HG02943 (cell line): ENCODE measurements at regions not wholly inside any gene's neighbourhood (a gene's known extent, or its start where the extent isn't known, plus 50 kb on each side); places are given as distances from the start of the nearest gene placed in this dataset.

Source experiments
- ATAC-seq: cut with Tn5 transposase; IDR thresholded peaks from one replicate; pipeline ENCODE4 v1.9.1; 2021; ENCODE audit warnings: mild to moderate bottlenecking, low read depth, moderate library complexity; ENCODE audit not compliant: unreplicated experiment

- no peak for ATAC-seq
These were observed 715.3 kb downstream of the INHBA start for GRCh38 chr7:40987571-40987970.

GRCh38 chr7:40986351-40986873 is 716.5 kb downstream of the INHBA start:
- no peak for ATAC-seq

GRCh38 chr7:40983111-40983510 is 719.8 kb downstream of the INHBA start:
- ATAC-seq = no peak

GRCh38 chr7:40979296-40979695 is 723.6 kb downstream of the INHBA start:
- no peak for ATAC-seq

- ATAC-seq = no peak
These were observed 724.8 kb downstream of the INHBA start for GRCh38 chr7:40978047-40978446.

GRCh38 chr7:40977533-40977932 is 725.4 kb downstream of the INHBA start:
- no peak for ATAC-seq

- ATAC-seq = no peak
These were observed 730.5 kb downstream of the INHBA start for GRCh38 chr7:40972426-40972825.

- no peak for ATAC-seq
These were observed 733.2 kb downstream of the INHBA start for GRCh38 chr7:40969641-40970040.

GRCh38 chr7:40966693-40967092 is 736.2 kb downstream of the INHBA start:
- no peak for ATAC-seq

- no peak for ATAC-seq
These were observed 737.1 kb downstream of the INHBA start for GRCh38 chr7:40965774-40966173.

GRCh38 chr7:40965016-40965415 is 737.9 kb downstream of the INHBA start:
- ATAC-seq = no peak

- no peak for ATAC-seq
These were observed 738.3 kb downstream of the INHBA start for GRCh38 chr7:40964610-40965009.

- no peak for ATAC-seq
These were observed 742.9 kb downstream of the INHBA start for GRCh38 chr7:40959955-40960354.

GRCh38 chr7:40948239-40948638 is 754.7 kb downstream of the INHBA start:
- ATAC-seq = no peak

- no peak for ATAC-seq
These were observed 755.3 kb downstream of the INHBA start for GRCh38 chr7:40947566-40947965.

- ATAC-seq = no peak
These were observed 756.3 kb downstream of the INHBA start for GRCh38 chr7:40946549-40946948.

- ATAC-seq = no peak
These were observed 757.1 kb downstream of the INHBA start for GRCh38 chr7:40945788-40946187.

GRCh38 chr7:40944981-40945585 is 757.8 kb downstream of the INHBA start:
- no peak for ATAC-seq

GRCh38 chr7:40937879-40938278 is 765.0 kb downstream of the INHBA start:
- no peak for ATAC-seq

- no peak for ATAC-seq
These were observed 767.5 kb downstream of the INHBA start for GRCh38 chr7:40935435-40935834.

- no peak for ATAC-seq
These were observed 779.3 kb downstream of the INHBA start for GRCh38 chr7:40923626-40924025.

GRCh38 chr7:40922316-40922670 is 780.6 kb downstream of the INHBA start:
- ATAC-seq = no peak
